Hematopoietic multipotent progenitor cell treated with erythropoietin and hydrocortisone succinate and interleukin-3 and kit ligand, for 4 days (in vitro differentiated cells): ENCODE measurements at regions not wholly inside any gene's neighbourhood (a gene's known extent, or its start where the extent isn't known, plus 50 kb on each side); places are given as distances from the start of the nearest gene placed in this dataset.
"Not testable (repeated sequence)": the region's sequence is repeated elsewhere in the genome, so short reads cannot be mapped to it uniquely, and the experiment has no call there.

Experiments used
- DNase-seq: peaks from one replicate; pipeline ENCODE4 v3.0.0-alpha.2; 2015

- DNase-seq = no peak
These were observed 87.9 kb upstream of the MSTN start for GRCh38 chr2:190150413-190150812.

- no peak for DNase-seq
These were observed 87.4 kb upstream of the MSTN start for GRCh38 chr2:190149908-190150307.

DNA sequence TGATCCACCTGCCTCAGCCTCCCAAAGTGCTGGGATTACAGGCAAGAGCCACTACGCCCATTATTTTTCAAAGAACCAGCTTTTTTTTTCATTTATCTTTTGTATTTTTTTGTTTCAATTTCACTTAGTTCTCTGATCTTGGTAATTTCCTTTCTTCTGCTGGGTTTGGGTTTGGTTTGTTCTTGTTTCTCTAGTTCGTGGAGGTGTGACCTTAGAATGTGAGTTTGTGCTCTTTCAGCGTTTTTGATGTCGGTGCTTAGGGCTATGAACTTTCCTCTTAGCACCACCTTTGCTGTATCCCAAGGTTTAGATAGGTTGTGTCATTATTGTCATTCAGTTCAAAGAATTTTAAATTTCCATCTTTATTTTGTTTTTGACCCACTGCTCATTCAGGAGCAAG, 86.7 kb upstream of the MSTN start:
- no peak for DNase-seq

GRCh38 chr2:190146109-190146508, 83.6 kb upstream of the MSTN start:
- not testable (repeated sequence) for DNase-seq

- DNase-seq = not testable (repeated sequence)
These were observed 77.9 kb upstream of the MSTN start for GRCh38 chr2:190140474-190140873.

- DNase-seq = no peak
These were observed 76.8 kb upstream of the MSTN start for GRCh38 chr2:190139371-190139770.

- no peak for DNase-seq
These were observed 75.5 kb upstream of the MSTN start for GRCh38 chr2:190138032-190138431.

GRCh38 chr2:190137561-190137960, 75.0 kb upstream of the MSTN start:
- no peak for DNase-seq

- DNase-seq = no peak
These were observed 74.3 kb upstream of the MSTN start for GRCh38 chr2:190136825-190137224.

DNA sequence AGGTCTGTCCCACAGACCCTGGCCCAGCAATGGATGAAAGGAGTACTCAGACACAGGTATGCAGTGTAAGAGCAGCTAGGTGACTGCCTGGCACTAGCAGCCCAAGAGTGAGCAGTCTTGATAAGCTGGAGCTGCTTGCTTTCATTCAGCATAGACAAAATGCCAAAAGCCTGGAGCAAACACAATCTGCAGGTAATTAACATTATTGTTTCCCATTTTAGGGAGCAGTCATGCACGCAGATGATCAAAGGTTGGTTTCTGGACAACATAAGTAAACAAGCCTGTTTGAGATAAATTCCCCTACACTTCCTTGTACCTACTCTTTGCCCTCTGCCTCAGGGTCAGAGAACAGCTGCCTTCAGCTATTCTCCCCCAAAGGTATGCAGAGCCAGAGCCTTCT, 73.7 kb upstream of the MSTN start:
- no peak for DNase-seq

DNA sequence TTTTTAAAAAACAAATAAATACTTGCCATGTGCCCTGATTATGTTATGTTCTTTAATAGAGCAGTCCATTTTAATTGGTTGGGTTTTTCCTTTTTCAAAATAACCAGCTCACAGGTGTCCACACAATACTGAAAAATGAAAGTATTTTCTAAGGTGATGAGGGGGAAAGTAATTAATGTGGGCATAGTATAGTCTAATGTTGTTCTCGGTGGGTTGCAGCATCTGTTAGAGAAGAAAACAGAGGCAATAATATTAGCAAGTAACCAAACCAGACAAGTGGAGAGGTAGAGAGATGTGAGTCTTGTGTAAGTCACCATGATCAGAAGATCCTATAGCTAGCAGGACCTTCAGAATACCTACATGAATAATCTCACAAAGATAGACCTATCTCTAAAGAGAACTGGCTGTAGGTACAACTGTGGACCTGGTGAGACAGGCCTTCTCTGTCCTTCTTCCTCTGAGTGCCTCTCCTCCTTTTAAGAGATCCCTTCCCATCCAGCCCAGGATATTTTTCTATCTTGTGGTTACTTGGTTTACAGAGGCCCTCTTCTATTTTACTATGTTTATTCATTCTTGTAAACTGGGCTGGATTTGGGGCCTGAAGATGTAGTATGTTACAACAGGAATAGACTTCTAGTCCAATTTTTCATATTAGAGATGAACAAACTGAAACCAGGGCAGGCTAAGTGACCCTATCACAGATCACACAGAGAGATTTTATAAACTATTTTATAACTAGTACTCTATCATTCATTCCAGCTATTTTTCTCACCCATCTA, 67.1 kb upstream of the MSTN start:
- DNase-seq = no peak

- no peak for DNase-seq
These were observed 65.1 kb upstream of the MSTN start for GRCh38 chr2:190127651-190128050.

GRCh38 chr2:190126798-190127197, 64.3 kb upstream of the MSTN start:
- DNase-seq = peak; percentile 9

DNA sequence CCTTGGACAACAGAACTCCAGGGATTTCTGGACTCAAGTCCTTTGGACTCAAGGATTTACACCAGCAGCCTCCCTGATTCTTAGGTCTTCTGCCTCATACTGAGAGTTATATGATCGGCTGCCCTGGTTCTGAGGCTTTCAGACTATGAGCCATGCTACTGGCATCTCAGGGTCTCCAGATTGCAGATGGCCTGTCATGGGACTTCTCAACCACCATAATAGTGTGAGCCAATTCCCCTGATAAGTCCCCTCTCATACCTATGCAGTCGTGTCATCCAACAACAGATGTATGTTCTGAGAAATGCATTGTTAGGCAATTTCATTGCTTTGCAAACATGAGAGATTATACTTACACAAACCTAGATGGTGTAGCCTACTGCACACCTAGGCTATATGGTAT, 61.4 kb upstream of the MSTN start:
- no peak for DNase-seq

- peak; percentile 56 for DNase-seq
These were observed 59.4 kb upstream of the MSTN start for GRCh38 chr2:190121971-190122370.

- DNase-seq = no peak
These were observed 58.8 kb upstream of the MSTN start for GRCh38 chr2:190121305-190121704.

DNA sequence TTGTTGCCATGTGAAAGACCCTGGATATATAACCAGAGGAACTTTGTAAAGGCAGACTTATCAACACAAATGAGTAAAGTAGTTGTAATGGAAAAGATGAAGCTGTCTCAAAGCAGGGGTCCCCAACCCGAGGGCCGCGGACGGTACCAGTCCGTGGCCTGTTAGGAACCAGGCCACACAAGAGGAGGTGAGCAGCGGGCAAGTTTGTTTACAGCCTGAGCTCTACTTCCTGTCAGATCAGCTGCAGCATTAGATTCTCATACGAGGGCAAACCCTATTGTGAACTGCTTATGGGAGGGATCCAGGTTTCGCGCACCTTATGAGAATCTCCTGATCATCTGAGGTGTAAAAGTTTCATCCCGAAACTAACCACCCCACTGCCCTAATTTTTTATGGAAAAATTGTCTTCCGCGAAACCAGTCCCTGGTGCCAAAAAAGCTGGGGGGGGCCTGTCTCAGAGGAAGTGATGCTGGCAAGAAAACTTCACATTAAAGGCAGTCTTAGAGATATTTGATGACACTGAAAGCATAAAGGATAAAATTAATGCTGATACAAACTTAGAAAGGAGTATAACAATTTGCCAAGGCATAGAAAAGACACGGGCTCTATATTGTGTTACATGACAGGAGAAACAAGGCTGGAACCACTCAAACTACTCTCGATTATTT, 57.5 kb upstream of the MSTN start:
- no peak for DNase-seq

- DNase-seq = peak; percentile 67
These were observed 56.7 kb upstream of the MSTN start for GRCh38 chr2:190119257-190119656.

- DNase-seq = no peak
These were observed 54.8 kb upstream of the MSTN start for GRCh38 chr2:190117305-190117704.

GRCh38 chr2:190113000-190113399, 50.5 kb upstream of the MSTN start:
- DNase-seq = no peak
